ENCODE measurements at regions not wholly inside any gene's neighbourhood (a gene's known extent, or its start where the extent isn't known, plus 50 kb on each side); places are given as distances from the start of the nearest gene placed in this dataset.

DNA sequence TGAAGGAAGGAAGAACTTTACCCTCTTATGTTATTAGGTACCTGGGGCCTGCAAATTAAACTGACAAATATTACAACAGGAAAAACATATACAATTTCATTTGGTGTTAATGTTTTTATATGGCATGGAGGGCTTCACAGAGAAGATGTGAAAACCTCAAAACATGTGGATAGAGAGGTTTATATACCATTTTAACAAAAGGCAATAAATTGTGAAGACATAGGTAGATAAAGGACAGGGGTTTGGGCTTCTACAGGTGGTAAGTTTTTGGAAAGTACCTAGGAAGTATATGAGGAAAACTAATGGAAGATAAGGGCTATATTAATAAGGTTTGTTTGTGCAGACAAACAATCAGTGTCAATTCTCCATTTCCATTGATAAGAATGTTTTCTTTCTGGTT, 95.1 kb upstream of the ATF7IP start:
- no peaks in the 10 kb centered on the region for H3K4me1 ChIP-seq (ENCODE audit: control insufficient read depth, insufficient read depth, low read length)
- Mint-ChIP-seq H3K36me3 (ENCODE audit: low read depth) (peaks cover 16% of the 10 kb centered on the region), H3K4me1 (peaks cover 37% of the 10 kb centered on the region), H3K27ac (no peak overlapping the region), H3K4me3 (no peak overlapping the region), H3K27me3 (ENCODE audit: insufficient read depth) (peaks cover 7% of the 10 kb centered on the region), H3K9me3 (peaks cover 55% of the 10 kb centered on the region)
- H3K4me3 ChIP-seq (ENCODE audit: low read length): peak overlapping the region; percentile 44
- peaks cover 39% of the 10 kb centered on the region for H3K9me3 ChIP-seq (ENCODE audit: control insufficient read depth, low read length)
- no peaks in the 10 kb centered on the region for H3K36me3 ChIP-seq (ENCODE audit: control insufficient read depth, insufficient read depth, low read length)
- H3K27me3 ChIP-seq (ENCODE audit: control insufficient read depth, insufficient read depth, low read length, poor library complexity, severe bottlenecking): no peaks in the 10 kb centered on the region
- TF ChIP-seq, protein P1, sequence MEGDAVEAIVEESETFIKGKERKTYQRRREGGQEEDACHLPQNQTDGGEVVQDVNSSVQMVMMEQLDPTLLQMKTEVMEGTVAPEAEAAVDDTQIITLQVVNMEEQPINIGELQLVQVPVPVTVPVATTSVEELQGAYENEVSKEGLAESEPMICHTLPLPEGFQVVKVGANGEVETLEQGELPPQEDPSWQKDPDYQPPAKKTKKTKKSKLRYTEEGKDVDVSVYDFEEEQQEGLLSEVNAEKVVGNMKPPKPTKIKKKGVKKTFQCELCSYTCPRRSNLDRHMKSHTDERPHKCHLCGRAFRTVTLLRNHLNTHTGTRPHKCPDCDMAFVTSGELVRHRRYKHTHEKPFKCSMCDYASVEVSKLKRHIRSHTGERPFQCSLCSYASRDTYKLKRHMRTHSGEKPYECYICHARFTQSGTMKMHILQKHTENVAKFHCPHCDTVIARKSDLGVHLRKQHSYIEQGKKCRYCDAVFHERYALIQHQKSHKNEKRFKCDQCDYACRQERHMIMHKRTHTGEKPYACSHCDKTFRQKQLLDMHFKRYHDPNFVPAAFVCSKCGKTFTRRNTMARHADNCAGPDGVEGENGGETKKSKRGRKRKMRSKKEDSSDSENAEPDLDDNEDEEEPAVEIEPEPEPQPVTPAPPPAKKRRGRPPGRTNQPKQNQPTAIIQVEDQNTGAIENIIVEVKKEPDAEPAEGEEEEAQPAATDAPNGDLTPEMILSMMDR (conservative IDR thresholded peaks at IDR 0.05): no peak
- H3K27ac ChIP-seq (ENCODE audit: low read depth, low read length): no peak overlapping the region
- no peak for DNase-seq
- H3K9ac ChIP-seq (ENCODE audit: extremely low read depth, low read length, poor library complexity, severe bottlenecking): no peak overlapping the region

DNA sequence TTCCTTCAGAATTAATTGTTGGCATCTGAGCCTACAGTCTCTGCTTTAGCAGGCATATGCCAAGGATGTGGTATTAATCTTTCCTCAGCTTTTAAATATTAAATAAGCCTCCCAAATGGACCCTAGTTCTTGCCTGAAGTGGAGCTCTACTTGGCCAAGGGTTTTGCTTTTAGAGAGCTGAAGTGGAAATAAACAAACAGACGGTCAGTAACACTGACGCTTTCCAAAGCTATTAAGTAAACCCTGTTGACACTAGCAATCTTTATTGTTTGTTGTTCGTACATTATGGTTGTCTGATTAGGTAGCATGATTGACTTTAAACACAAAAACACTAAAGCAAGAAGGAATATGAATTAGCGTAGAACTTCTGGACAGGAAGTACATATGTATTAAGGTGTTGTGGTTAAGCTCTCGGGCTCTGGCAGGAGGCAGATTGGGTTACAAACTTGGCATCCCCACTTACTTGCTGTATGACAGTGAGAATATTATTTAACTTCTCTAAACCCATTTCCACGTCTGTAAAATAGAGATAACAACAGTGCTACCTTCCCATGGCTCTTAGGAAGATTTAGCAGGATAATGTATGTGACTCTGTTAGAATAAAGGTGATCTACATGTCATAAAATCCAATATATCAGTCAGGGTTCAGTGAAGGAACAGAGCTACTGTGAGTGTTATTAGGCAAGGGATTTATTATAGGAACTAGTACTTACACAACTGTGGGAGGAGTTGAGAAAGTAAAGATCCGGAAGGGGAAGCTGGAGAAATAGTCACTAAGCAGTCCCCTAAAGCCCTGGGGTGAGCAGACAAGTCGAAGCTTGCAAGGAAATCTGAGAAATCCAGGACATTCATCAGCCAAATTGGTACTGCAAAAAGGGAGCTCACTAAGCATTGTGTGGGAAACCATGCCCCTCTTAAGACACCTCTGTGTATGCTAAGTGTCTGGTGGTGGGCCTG, 92.2 kb upstream of the ATF7IP start:
- 90 to 97% methylated on average over 3 to 8 of the region's 8 CpGs for WGBS, 2 experiments (ENCODE audit: insufficient coverage in 1 of 2, insufficient read length in 1 of 2)
- no peak for DNase-seq
- H3K4me3 ChIP-seq (ENCODE audit: low read length): no peak overlapping the region
- H3K9me3 ChIP-seq (ENCODE audit: control insufficient read depth, low read length): peaks cover 35% of the 10 kb centered on the region
- H3K27me3 Mint-ChIP-seq (ENCODE audit: insufficient read depth): peaks cover 23% of the 10 kb centered on the region
- H3K27ac Mint-ChIP-seq: no peak overlapping the region
- no peaks in the 10 kb centered on the region for H3K36me3 ChIP-seq (ENCODE audit: control insufficient read depth, insufficient read depth, low read length)
- H3K27me3 ChIP-seq (ENCODE audit: control insufficient read depth, insufficient read depth, low read length, poor library complexity, severe bottlenecking): no peaks in the 10 kb centered on the region
- no peak overlapping the region for H3K27ac ChIP-seq (ENCODE audit: low read depth, low read length)
- no peak overlapping the region for H3K9ac ChIP-seq (ENCODE audit: extremely low read depth, low read length, poor library complexity, severe bottlenecking)
- no peaks in the 10 kb centered on the region for H3K4me1 ChIP-seq (ENCODE audit: control insufficient read depth, insufficient read depth, low read length)
- TF ChIP-seq, protein P1 (conservative IDR thresholded peaks at IDR 0.05): no peak
- H3K4me3 Mint-ChIP-seq: no peak overlapping the region
- H3K9me3 Mint-ChIP-seq: peaks cover 53% of the 10 kb centered on the region
- peaks cover 26% of the 10 kb centered on the region for H3K4me1 Mint-ChIP-seq
- H3K36me3 Mint-ChIP-seq (ENCODE audit: low read depth): peaks cover 19% of the 10 kb centered on the region

DNA sequence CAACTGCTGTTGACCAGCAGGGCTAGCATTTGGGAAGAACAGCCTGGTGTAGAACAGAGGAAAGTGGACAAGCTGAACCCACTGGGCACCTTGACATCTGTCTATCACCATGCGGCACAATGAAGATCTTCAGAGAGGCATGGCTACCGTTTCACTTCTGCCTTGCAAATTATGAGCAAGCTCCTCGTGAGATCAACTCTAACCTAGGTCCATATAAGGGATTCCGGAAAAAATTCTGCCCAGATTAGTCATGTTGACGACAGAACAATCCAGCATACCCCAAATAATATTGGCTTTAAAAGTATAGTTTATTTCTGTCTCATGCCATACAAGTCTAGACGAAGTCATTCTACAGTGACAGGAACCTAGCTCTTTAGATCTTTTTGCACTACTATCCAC, 91.6 kb upstream of the ATF7IP start:
- no peak overlapping the region for H3K27ac ChIP-seq (ENCODE audit: low read depth, low read length)
- no peak overlapping the region for H3K27ac Mint-ChIP-seq
- H3K9ac ChIP-seq (ENCODE audit: extremely low read depth, low read length, poor library complexity, severe bottlenecking): no peak overlapping the region
- no peak overlapping the region for H3K4me3 ChIP-seq (ENCODE audit: low read length)
- peaks cover 29% of the 10 kb centered on the region for H3K27me3 Mint-ChIP-seq (ENCODE audit: insufficient read depth)
- peaks cover 20% of the 10 kb centered on the region for H3K4me1 Mint-ChIP-seq
- TF ChIP-seq, protein P1 (conservative IDR thresholded peaks at IDR 0.05): no peak
- H3K4me3 Mint-ChIP-seq: no peak overlapping the region
- 96% methylated on average over 5 to 6 of the region's 6 CpGs for WGBS, 2 experiments (ENCODE audit: insufficient coverage in 1 of 2, insufficient read length in 1 of 2)
- no peaks in the 10 kb centered on the region for H3K36me3 ChIP-seq (ENCODE audit: control insufficient read depth, insufficient read depth, low read length)
- H3K9me3 Mint-ChIP-seq: peaks cover 56% of the 10 kb centered on the region
- no peaks in the 10 kb centered on the region for H3K27me3 ChIP-seq (ENCODE audit: control insufficient read depth, insufficient read depth, low read length, poor library complexity, severe bottlenecking)
- peaks cover 35% of the 10 kb centered on the region for H3K9me3 ChIP-seq (ENCODE audit: control insufficient read depth, low read length)
- no peak for DNase-seq
- peaks cover 19% of the 10 kb centered on the region for H3K36me3 Mint-ChIP-seq (ENCODE audit: low read depth)
- no peaks in the 10 kb centered on the region for H3K4me1 ChIP-seq (ENCODE audit: control insufficient read depth, insufficient read depth, low read length)
